MCF 10A (cell line): ENCODE measurements at regions not wholly inside any gene's neighbourhood (a gene's known extent, or its start where the extent isn't known, plus 50 kb on each side); places are given as distances from the start of the nearest gene placed in this dataset.

Experiments
- BruUV-seq: library from RNA; stranded (reverse); fragments of 400-500 nt; replicated peaks from 2 replicates; lab custom pipeline; 2021; lab: Mats Ljungman, UMichigan
- CTCF ChIA-PET: fragments of 300-600 bp; sonication (Branson Sonifier 250); formaldehyde crosslinking; extraction: SDS; loops from one replicate; lab custom pipeline; 2021; ENCODE audit warnings: antibody characterized with exemption, inconsistent platforms; lab: Yijun Ruan, JAX
- POLR2A ChIA-PET: fragments of 300-600, 350-650 bp; sonication (Branson Sonifier 250); formaldehyde crosslinking; extraction: SDS; loops from one replicate; lab custom pipeline; 2020; ENCODE audit warnings: antibody characterized with exemption, inconsistent platforms; lab: Yijun Ruan, JAX
- DNase-seq: peaks from one replicate; pipeline ENCODE4 v3.0.0-alpha.2; 2018; ENCODE audit not compliant: unreplicated experiment
- H3K27ac Mint-ChIP-seq: one replicate; pipeline ENCODE4 v1.8.0; 2022; ENCODE audit warnings: mild to moderate bottlenecking, low read depth, mixed read lengths; ENCODE audit not compliant: unreplicated experiment
- H3K27me3 Mint-ChIP-seq: one replicate; pipeline ENCODE4 v1.8.0; 2022; ENCODE audit warnings: mixed read lengths; ENCODE audit not compliant: insufficient read depth, unreplicated experiment
- H3K36me3 Mint-ChIP-seq: one replicate; pipeline ENCODE4 v1.8.0; 2022; ENCODE audit warnings: mild to moderate bottlenecking, moderate library complexity, mixed read lengths; ENCODE audit not compliant: insufficient read depth, unreplicated experiment
- H3K4me1 Mint-ChIP-seq: one replicate; pipeline ENCODE4 v1.8.0; 2022; ENCODE audit warnings: mixed read lengths; ENCODE audit not compliant: insufficient read depth, unreplicated experiment
- H3K4me3 Mint-ChIP-seq: one replicate; pipeline ENCODE4 v1.8.0; 2022; ENCODE audit warnings: mild to moderate bottlenecking, moderate library complexity, mixed read lengths; ENCODE audit not compliant: unreplicated experiment
- H3K9me3 Mint-ChIP-seq: one replicate; pipeline ENCODE4 v1.8.0; 2022; ENCODE audit warnings: mixed read lengths; ENCODE audit not compliant: unreplicated experiment
- intact Hi-C: fragments of 100-400 bp; cut with micrococcal nuclease; formaldehyde crosslinking; loops from 2 replicates; pipeline ENCODE4 v1.14.1; 2022
- TF ChIP-seq, protein P1 (sequence below): fragments of 200-600 bp; IDR thresholded peaks from one replicate; pipeline ENCODE4 v1.8.0; 2022; ENCODE audit warnings: antibody characterized with exemption, mild to moderate bottlenecking; ENCODE audit not compliant: unreplicated experiment

- TF ChIP-seq, protein P1, sequence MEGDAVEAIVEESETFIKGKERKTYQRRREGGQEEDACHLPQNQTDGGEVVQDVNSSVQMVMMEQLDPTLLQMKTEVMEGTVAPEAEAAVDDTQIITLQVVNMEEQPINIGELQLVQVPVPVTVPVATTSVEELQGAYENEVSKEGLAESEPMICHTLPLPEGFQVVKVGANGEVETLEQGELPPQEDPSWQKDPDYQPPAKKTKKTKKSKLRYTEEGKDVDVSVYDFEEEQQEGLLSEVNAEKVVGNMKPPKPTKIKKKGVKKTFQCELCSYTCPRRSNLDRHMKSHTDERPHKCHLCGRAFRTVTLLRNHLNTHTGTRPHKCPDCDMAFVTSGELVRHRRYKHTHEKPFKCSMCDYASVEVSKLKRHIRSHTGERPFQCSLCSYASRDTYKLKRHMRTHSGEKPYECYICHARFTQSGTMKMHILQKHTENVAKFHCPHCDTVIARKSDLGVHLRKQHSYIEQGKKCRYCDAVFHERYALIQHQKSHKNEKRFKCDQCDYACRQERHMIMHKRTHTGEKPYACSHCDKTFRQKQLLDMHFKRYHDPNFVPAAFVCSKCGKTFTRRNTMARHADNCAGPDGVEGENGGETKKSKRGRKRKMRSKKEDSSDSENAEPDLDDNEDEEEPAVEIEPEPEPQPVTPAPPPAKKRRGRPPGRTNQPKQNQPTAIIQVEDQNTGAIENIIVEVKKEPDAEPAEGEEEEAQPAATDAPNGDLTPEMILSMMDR, result no peak
- BruUV-seq, result no TSS peak
- ChIA-PET CTCF (interaction anchor here (0.6 to 1.1 kb wide), 3 partner anchors 59 to 145 kb away, joined by 3 to 4 read pairs (median 3); no protein-coding TSS in a partner anchor), POLR2A (interaction anchor here (0.7 to 1.0 kb wide), 2 partner anchors 56 to 60 kb away, joined by 3 read pairs; no protein-coding TSS in a partner anchor)
- no peak for DNase-seq
- Mint-ChIP-seq H3K4me1 (peaks cover 16% of the 10 kb centered on the region), H3K9me3 (no peaks in the 10 kb centered on the region), H3K4me3 (no peak overlapping the region), H3K27me3 (peaks cover 15% of the 10 kb centered on the region), H3K27ac (no peak overlapping the region), H3K36me3 (no peaks in the 10 kb centered on the region)
- intact Hi-C loops, result loop anchor here (5.0 kb wide), 1 partner anchor 115 kb away; no protein-coding TSS in a partner anchor
These were observed 139.5 kb upstream of the FSTL4 start for GRCh38 chr5:133751846-133752245.

GRCh38 chr5:133751421-133751820 is 139.1 kb upstream of the FSTL4 start:
- no TSS peak for BruUV-seq
- H3K36me3 Mint-ChIP-seq, result no peaks in the 10 kb centered on the region
- peaks cover 11% of the 10 kb centered on the region for H3K27me3 Mint-ChIP-seq
- intact Hi-C loops, result loop anchor here (5.0 kb wide), 1 partner anchor 116 kb away; no protein-coding TSS in a partner anchor
- no peak for DNase-seq
- ChIA-PET POLR2A (interaction anchor here (1.0 kb wide), 1 partner anchor 60 kb away, joined by 3 read pairs; no protein-coding TSS in a partner anchor), CTCF (interaction anchor here (0.6 to 0.9 kb wide), 2 partner anchors 60 to 138 kb away, joined by 3 to 4 read pairs; no protein-coding TSS in a partner anchor)
- H3K4me3 Mint-ChIP-seq, result no peak overlapping the region
- peaks cover 16% of the 10 kb centered on the region for H3K4me1 Mint-ChIP-seq
- H3K27ac Mint-ChIP-seq, result no peak overlapping the region
- TF ChIP-seq, protein P1, result no peak
- H3K9me3 Mint-ChIP-seq, result no peaks in the 10 kb centered on the region

DNA sequence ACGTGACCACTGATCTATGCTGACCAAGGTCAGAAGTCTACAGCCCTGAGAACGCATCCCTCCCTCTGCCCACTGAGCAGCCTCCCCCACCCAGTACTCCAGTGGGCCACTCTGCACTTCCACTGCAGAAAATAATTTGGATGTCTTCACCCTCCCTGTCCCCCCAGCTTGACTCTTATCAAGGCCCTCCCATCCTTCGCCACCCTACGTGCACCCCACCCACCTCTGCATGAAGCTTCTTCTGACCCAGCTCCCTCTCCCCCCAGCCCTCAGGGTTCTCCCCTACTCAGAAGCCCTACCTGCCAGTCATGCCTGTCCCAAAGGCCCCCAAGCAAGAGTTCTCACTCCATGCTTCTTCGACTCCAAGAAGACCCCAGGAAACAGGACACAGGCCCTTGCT is 138.5 kb upstream of the FSTL4 start:
- H3K27ac Mint-ChIP-seq, result no peak overlapping the region
- POLR2A ChIA-PET, result no interaction called here
- no peak for DNase-seq
- H3K9me3 Mint-ChIP-seq, result no peaks in the 10 kb centered on the region
- peaks cover 6% of the 10 kb centered on the region for H3K27me3 Mint-ChIP-seq
- TF ChIP-seq, protein P1, result no peak
- peaks cover 16% of the 10 kb centered on the region for H3K4me1 Mint-ChIP-seq
- H3K36me3 Mint-ChIP-seq, result no peaks in the 10 kb centered on the region
- CTCF ChIA-PET, result interaction anchor here (0.9 kb wide), 1 partner anchor 119 kb away, joined by 3 read pairs; no protein-coding TSS in a partner anchor
- BruUV-seq, result no TSS peak
- no peak overlapping the region for H3K4me3 Mint-ChIP-seq
- intact Hi-C loops, result loop anchor here (5.0 kb wide), 1 partner anchor 116 kb away; no protein-coding TSS in a partner anchor

DNA sequence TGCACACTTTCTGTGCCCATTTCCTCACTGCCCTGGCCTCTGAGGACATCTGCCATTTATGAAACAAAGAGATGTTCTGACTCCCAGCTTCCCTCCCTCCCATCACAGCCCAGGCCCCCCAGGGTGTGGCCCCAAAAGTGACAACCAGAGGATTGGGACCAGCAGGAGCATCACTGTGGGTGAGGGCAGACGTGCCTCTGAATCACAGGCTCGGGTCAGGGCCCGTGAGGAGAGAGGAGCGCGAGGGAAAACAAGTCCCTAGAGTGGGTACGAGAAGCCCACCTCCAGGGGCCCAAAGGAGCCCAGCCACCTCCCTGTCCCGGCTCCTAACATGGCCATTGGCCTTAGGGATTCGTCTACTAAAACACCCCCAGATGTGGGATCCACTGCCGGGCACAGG is 138.0 kb upstream of the FSTL4 start:
- Mint-ChIP-seq H3K4me3 (no peak overlapping the region), H3K4me1 (peaks cover 16% of the 10 kb centered on the region), H3K27me3 (peaks cover under 1% of the 10 kb centered on the region), H3K9me3 (no peaks in the 10 kb centered on the region), H3K36me3 (no peaks in the 10 kb centered on the region), H3K27ac (no peak overlapping the region)
- TF ChIP-seq, protein P1, result no peak
- POLR2A ChIA-PET, result no interaction called here
- CTCF ChIA-PET, result interaction anchor here (0.9 kb wide), 1 partner anchor 119 kb away, joined by 3 read pairs; no protein-coding TSS in a partner anchor
- no TSS peak for BruUV-seq
- DNase-seq, result no peak
- intact Hi-C loops, result loop anchor here (5.0 kb wide), 1 partner anchor 117 kb away; no protein-coding TSS in a partner anchor
